DMS53 treated with DMSO at 0.1 percent for 48 hours (cell line): ENCODE measurements at regions not wholly inside any gene's neighbourhood (a gene's known extent, or its start where the extent isn't known, plus 50 kb on each side); places are given as distances from the start of the nearest gene placed in this dataset.

Source experiments
- DNase-seq: peaks from one replicate; lab custom pipeline; 2025; ENCODE audit not compliant: unreplicated experiment; lab: John Stamatoyannopoulos, UW

GRCh38 chr5:153096381-153096780 is 394.1 kb upstream of the GRIA1 start:
- DNase-seq, result no peak

- DNase-seq, result peak; percentile 70
Measured at GRCh38 chr5:153099328-153099727, 391.1 kb upstream of the GRIA1 start.

GRCh38 chr5:153101235-153102180 is 389.0 kb upstream of the GRIA1 start:
- DNase-seq, result no peak

GRCh38 chr5:153116916-153117315 is 373.6 kb upstream of the GRIA1 start:
- no peak for DNase-seq

- no peak for DNase-seq
Measured at GRCh38 chr5:153118018-153118417, 372.5 kb upstream of the GRIA1 start.

- DNase-seq, result peak; percentile 99
Measured at GRCh38 chr5:153122403-153122802, 368.1 kb upstream of the GRIA1 start.

- DNase-seq, result no peak
Measured at GRCh38 chr5:153130296-153130695, 360.2 kb upstream of the GRIA1 start.

GRCh38 chr5:153135411-153135810 is 355.1 kb upstream of the GRIA1 start:
- no peak for DNase-seq

GRCh38 chr5:153136910-153137614 is 353.4 kb upstream of the GRIA1 start:
- no peak for DNase-seq

GRCh38 chr5:153147891-153148623 is 342.4 kb upstream of the GRIA1 start:
- DNase-seq, result peak; percentile 96

GRCh38 chr5:153148624-153148976 is 341.9 kb upstream of the GRIA1 start:
- no peak for DNase-seq

- no peak for DNase-seq
Measured at GRCh38 chr5:153151558-153151957, 338.9 kb upstream of the GRIA1 start.

GRCh38 chr5:153153086-153153485 is 337.4 kb upstream of the GRIA1 start:
- no peak for DNase-seq

GRCh38 chr5:153157156-153157555 is 333.3 kb upstream of the GRIA1 start:
- DNase-seq, result no peak

GRCh38 chr5:153158608-153159007 is 331.9 kb upstream of the GRIA1 start:
- DNase-seq, result peak; percentile 28

GRCh38 chr5:153159616-153160015 is 330.9 kb upstream of the GRIA1 start:
- DNase-seq, result peak; percentile 93

GRCh38 chr5:153168241-153168640 is 322.2 kb upstream of the GRIA1 start:
- no peak for DNase-seq

GRCh38 chr5:153187503-153187902 is 303.0 kb upstream of the GRIA1 start:
- no peak for DNase-seq

- no peak for DNase-seq
Measured at GRCh38 chr5:153206361-153206760, 284.1 kb upstream of the GRIA1 start.

GRCh38 chr5:153209016-153209415 is 281.5 kb upstream of the GRIA1 start:
- no peak for DNase-seq

GRCh38 chr5:153209687-153210086 is 280.8 kb upstream of the GRIA1 start:
- DNase-seq, result no peak

- DNase-seq, result no peak
Measured at GRCh38 chr5:153211076-153211475, 279.4 kb upstream of the GRIA1 start.
